Kidney glomerular epithelial cell (primary cell): ENCODE measurements at regions not wholly inside any gene's neighbourhood (a gene's known extent, or its start where the extent isn't known, plus 50 kb on each side); places are given as distances from the start of the nearest gene placed in this dataset.

Experiments
- DNase-seq: peaks from one replicate; lab custom pipeline; 2025; lab: John Stamatoyannopoulos, UW

- no peak for DNase-seq
Measured at GRCh38 chr20:60274717-60275116, 316.5 kb downstream of the CDH26 start.

GRCh38 chr20:60281295-60281694, 323.1 kb downstream of the CDH26 start:
- DNase-seq: no peak

GRCh38 chr20:60283281-60283680, 325.1 kb downstream of the CDH26 start:
- DNase-seq: no peak

GRCh38 chr20:60286764-60287163, 328.5 kb downstream of the CDH26 start:
- no peak for DNase-seq

- DNase-seq: no peak
Measured at GRCh38 chr20:60288945-60289344, 330.7 kb downstream of the CDH26 start.

GRCh38 chr20:60292001-60292520, 333.8 kb downstream of the CDH26 start:
- DNase-seq: no peak

GRCh38 chr20:60294632-60295031, 336.4 kb downstream of the CDH26 start:
- no peak for DNase-seq

GRCh38 chr20:60295214-60295613, 337.0 kb downstream of the CDH26 start:
- DNase-seq: no peak

GRCh38 chr20:60297649-60298048, 339.4 kb downstream of the CDH26 start:
- DNase-seq: no peak

- no peak for DNase-seq
Measured at GRCh38 chr20:60298647-60299046, 340.4 kb downstream of the CDH26 start.

- no peak for DNase-seq
Measured at GRCh38 chr20:60299951-60300350, 341.7 kb downstream of the CDH26 start.

- DNase-seq: no peak
Measured at GRCh38 chr20:60300374-60300773, 342.2 kb downstream of the CDH26 start.

- DNase-seq: no peak
Measured at GRCh38 chr20:60302875-60303274, 344.7 kb downstream of the CDH26 start.

- no peak for DNase-seq
Measured at GRCh38 chr20:60304026-60304590, 345.9 kb downstream of the CDH26 start.

- no peak for DNase-seq
Measured at GRCh38 chr20:60304931-60305330, 346.7 kb downstream of the CDH26 start.

- DNase-seq: no peak
Measured at GRCh38 chr20:60306105-60306504, 347.9 kb downstream of the CDH26 start.

- no peak for DNase-seq
Measured at GRCh38 chr20:60306551-60306950, 348.3 kb downstream of the CDH26 start.

GRCh38 chr20:60310560-60311349, 352.5 kb downstream of the CDH26 start:
- DNase-seq: no peak

- DNase-seq: no peak
Measured at GRCh38 chr20:60313191-60313590, 355.0 kb downstream of the CDH26 start.

GRCh38 chr20:60313614-60314013, 355.4 kb downstream of the CDH26 start:
- no peak for DNase-seq

GRCh38 chr20:60314727-60315126, 356.5 kb downstream of the CDH26 start:
- no peak for DNase-seq

- no peak for DNase-seq
Measured at GRCh38 chr20:60316476-60317158, 358.4 kb downstream of the CDH26 start.

GRCh38 chr20:60317401-60317800, 359.2 kb downstream of the CDH26 start:
- DNase-seq: no peak
